ENCODE measurements at regions not wholly inside any gene's neighbourhood (a gene's known extent, or its start where the extent isn't known, plus 50 kb on each side); places are given as distances from the start of the nearest gene placed in this dataset.

DNA sequence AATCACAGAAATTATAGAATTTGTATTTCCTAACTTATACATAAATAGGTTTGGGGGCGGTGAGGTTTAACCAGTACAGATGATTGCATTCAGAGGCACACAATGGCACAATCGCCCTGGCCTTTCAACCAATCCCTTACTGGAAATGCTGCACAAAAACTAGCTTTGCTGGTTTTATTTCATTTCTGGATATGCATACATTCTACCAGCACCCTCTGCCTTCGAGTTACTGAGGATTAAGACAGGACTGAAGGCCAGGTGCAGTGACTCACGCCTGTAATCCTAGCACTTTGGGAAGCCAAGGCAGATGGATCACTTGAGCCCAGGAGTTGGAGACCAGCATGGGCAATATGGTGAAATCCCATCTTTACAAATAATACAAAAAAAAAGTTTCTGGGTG is 336.1 kb downstream of the ARRDC4 start:
- TF ChIP-seq, protein P1, sequence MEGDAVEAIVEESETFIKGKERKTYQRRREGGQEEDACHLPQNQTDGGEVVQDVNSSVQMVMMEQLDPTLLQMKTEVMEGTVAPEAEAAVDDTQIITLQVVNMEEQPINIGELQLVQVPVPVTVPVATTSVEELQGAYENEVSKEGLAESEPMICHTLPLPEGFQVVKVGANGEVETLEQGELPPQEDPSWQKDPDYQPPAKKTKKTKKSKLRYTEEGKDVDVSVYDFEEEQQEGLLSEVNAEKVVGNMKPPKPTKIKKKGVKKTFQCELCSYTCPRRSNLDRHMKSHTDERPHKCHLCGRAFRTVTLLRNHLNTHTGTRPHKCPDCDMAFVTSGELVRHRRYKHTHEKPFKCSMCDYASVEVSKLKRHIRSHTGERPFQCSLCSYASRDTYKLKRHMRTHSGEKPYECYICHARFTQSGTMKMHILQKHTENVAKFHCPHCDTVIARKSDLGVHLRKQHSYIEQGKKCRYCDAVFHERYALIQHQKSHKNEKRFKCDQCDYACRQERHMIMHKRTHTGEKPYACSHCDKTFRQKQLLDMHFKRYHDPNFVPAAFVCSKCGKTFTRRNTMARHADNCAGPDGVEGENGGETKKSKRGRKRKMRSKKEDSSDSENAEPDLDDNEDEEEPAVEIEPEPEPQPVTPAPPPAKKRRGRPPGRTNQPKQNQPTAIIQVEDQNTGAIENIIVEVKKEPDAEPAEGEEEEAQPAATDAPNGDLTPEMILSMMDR (IDR thresholded peaks at IDR 0.05): no peak
- no peak for TF ChIP-seq POLR2A (IDR thresholded peaks at IDR 0.05)
